EH (cell line): ENCODE measurements at regions not wholly inside any gene's neighbourhood (a gene's known extent, or its start where the extent isn't known, plus 50 kb on each side); places are given as distances from the start of the nearest gene placed in this dataset.

Source experiments
- DNase-seq: peaks from one replicate; pipeline ENCODE4 v3.0.0-alpha.2; 2015; ENCODE audit warnings: low read depth

DNA sequence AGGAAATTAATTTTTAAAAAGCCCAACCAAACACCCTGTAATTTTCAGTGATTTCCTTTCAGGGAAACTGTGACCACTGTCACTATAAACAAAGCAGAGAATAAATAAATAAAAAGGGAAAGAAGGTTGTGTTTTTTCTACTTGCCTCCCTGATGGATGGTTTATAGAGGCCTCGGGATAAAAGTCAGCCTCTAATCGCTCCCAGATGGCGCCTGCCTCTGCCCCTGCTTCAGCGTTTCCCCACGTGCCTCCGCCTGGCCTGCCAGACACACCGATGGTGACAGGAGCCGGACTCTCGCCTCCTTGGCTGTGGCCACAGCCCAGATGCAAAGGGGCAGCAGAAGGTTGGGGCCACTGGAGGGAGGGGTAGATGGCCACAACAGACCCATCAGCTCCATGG, 327.7 kb downstream of the CDC5L start:
- DNase-seq = peak; percentile 72

DNA sequence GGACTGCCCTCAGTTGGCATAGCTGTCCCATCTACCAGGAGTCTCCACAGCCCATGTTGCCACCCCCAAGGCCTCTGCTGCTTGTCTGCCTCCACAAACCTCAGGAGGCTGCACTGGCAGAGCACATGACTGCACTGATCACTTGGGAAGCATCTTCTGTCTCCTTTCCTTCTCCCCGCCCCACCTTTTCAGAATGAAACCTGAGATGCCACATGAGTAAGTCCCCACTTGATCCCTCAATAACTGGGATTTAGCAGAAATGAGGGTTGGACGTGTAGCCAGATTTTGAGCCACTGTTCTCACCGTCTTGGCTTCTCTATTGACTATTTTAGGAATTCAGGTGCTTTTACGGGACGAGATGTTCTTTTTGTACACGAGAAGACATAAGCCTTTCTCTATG, 328.4 kb downstream of the CDC5L start:
- DNase-seq = no peak

DNA sequence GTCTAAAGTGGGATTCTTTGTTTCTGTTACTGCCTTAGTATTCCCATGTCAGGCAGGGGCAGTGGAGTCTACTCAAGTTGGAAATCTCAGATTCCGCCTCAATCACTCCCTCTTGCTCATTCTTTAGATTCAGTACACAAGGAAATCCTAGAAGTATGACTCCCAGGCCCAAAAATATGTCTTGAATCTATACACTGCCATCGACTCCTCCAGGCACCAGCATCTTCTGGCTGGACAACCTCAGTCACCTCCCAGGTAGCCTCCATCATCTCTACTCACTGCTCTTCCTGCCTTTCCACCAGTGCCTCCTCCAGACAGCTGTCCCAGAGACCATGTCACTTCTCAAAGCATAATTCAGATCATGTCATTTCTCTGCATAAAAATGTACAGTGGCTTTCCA, 329.9 kb downstream of the CDC5L start:
- DNase-seq = no peak

DNA sequence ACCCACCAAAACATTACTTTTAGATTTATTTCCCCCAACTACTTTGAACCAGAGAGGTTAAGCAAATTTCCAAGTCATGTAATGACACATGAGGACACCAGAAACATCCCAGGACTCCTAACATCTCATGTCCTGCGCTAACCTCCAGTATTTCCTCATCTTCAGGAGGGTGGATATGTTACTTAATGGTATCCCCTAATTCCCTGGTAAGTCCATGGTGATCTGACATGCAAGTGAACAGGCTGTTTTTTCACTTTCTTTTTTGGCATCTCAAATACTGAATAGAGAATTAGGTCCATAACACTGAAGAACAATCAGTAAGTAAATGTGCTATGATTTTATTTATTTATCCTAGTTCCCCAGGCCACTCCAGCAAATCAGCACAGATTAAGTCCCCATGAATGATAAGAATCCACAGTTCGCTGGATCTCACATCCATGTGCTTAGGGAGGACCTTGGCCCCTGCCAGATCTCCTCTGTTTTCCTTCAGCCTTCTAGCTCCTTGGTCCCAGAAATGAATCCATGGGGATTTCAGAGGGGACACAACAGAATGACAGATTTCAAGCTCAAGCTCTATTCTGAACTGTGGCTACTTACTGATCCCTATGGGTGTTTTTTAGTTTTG, 334.6 kb downstream of the CDC5L start:
- no peak for DNase-seq

DNA sequence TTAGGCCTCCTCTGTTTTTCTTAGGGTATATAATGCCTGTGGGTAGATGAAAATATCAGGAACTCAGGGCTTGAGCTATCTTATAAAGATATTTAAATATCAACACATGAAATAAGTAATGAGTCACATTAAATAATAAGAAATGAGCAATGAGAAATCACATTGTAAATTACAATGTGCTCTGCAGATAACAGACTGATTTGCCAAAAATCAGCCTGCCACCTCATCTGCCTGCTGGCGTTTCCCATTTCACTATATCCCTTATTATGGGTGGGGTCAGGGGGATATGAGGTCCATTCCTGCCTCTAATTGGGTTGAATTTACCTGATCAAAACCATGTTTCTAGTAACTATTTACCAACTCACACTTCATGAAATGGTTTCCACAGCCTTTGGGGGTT, 335.2 kb downstream of the CDC5L start:
- no peak for DNase-seq

DNA sequence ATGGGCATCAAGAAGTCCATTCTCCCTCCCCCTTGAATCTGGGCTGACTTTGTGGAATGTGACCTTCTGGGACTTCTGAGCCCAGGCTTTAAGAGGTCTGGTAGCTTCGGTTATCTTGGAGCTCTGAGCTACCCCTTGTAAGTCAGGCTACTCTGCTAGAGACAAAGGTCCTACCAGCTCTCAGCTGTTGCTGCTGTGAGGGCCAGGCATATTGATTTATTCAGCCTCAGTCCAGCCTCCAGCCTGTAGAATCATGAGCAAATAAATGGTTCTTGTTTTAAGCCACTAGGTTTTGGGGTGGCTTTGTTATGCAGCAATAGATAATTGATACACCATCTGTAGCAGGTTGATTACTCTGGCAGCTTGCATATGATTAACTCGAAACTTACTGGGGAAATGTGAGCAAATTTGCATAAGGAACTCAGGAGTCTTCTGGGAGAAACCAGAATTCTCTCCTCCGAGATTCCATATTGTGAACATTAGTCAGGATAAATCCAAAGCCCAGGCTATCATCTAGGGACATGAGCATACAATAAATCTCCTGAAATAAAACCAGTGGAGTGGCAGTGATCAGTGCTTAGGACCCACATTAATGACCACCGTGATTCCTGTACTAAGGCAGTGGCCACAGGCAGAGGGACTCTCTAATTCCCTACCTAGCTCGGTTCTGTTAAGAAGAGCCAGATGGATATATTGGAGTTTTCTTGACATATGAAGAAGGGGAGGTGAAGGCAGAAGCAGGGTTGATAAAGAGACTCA, 336.1 kb downstream of the CDC5L start:
- DNase-seq = no peak

DNA sequence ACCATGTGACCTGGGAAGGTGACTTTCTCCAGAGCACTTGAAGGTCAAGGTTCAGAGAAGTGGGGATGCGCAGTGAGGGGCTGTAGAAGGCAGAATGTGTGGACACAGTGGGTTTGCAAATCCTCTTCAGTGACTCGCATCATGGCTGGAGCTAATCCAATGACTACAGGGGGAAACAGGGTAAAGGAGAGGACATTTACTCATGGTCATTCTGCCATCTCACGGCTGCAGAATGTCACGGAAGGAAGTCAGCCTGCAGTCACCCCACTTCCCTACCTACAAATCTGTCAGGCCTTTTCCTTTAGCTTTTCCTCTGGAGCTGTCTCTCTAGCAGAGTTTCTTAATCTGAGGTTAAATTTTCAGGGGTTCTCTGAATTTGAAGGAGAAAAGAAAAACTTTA, 337.6 kb downstream of the CDC5L start:
- peak; percentile 68 for DNase-seq

DNA sequence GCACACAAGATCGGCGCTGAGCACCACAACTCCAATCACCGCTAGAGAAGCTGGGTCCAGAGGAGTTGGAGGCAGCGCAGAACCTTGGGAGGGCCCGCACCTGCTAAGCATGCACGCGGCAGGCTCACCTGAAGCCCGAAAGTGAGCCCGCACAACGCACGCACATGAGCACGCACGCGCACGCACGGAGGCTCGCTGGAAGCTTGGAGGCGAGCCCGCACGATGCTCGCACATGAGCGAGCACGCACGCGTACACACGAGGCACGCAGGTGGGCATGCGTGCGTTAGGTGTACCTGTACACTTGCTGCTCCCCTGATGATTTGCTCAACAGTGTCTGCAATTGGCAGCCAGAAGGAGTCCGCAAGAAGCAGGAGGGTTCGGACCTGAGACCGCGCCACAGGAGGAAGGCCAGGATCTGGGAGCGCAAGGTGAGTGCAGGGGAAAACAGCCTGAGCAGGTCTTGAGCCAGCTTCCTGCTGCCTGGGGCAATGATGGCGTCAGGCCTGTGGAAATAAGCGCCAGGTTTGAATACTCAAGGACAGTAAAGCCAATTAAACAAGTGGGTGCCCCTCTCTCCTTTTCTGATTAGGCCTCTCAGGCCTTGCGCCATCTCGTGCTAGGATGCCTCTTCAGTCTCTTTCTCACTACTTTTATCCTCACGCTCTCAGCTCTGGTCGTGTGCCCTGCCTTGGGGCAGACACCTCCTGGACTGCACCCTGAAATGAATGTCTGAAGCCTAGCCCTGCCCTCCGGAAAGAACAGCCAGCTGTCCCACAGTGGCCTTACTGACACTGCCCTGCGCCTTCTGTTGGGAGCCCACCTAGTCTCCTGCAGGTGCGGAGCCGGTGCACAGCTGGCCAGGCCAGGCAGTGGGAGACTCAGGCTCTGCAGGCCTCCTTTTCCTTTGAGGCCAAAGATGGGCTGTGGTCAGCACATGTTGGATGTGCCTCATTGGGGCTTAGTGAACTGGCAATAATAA, 340.4 kb downstream of the CDC5L start:
- no peak for DNase-seq

DNA sequence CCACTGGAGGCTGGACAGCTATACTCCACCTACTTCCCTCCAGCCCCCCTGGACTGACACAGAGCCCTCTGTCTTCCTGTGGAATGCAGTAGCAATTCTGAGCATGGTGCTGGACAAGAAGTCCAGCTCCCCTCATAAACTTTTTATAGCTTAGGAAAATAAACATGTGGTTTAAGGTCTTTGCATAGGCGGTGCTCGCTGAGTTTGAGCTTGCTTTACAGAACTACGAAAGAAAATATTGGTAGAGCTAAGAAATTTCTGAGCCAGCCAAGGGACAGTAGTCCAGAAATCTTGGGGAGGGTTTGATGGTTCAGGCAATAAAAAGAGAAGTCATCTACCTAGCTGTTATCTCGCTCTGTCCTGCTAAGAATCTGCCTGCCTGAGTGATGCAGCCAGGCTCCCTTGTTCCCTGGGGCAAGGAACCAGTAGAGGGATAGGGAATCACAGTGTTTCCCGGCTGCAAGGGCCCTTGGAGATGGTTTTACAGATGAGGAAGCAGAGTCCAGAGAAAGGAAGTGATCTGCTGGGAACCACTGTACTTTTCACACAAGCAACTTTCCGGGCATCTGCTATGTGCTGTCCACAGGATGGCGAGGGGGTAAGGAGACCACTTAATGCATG, 343.4 kb downstream of the CDC5L start:
- peak; percentile 96 for DNase-seq

DNA sequence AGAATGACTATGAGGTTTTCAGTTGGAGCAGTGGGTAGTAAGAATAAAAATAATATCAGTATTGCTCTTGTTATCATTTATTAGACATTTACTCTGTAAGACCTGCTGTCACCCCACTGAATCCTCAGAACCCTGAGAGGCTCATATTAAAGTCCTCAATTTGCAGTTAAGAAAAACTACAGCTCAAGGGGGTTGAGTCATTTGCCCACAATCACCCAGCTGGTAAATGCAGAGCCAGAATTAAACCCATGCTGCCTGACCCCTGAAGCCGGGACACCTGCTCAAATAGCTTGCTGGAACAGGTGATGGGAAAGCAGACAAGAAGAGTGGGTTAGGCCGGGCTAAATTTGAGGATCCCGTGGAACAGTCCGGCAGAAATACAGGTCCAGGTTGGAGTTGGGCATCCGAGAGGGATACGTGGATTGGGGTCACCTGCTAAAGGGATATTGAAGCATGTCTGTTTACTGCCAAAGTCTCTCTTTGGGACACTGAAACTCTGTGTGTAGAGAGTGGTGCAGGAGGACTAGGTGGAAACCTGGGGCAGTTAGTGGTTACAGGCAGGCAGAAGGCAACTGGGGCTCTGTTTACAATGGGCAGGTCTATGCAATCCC, 344.1 kb downstream of the CDC5L start:
- DNase-seq = peak; percentile 41

DNA sequence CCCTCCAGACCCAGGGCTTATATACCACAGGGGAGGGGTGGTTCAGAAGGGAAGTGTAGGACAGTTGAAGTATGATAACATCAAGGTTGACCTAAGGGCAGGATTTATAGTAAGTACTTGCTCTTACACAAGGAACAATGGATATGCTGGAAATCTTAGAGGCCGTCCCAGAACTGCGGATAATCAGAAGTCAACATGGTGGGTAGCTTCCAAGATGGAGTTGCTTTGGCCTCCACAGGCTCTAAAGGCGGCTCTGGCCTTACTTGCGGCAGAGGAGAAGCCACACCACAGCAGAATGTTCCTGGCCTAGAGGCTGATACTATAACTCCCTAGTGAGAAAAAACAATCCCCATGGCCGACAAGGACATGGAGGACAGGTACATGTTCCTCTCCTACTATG, 344.7 kb downstream of the CDC5L start:
- DNase-seq = no peak

DNA sequence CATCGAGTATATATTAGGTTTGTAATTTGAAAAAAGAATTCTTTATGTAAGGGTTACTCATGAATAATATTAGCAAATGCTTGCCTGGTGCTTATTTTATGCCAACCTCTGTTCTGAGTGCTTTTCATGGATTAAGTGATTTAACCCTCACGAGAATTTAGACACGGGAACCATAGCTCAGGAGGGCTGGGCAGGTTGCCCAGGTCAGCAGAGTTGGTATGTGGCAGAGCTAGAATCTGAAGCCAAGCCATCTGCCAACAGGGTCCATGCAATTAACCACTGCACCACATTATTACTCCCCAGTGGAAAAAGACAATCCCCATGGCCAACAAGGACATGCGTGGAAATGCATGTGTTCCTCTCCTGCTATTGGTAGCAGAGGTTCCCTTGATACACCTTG, 345.6 kb downstream of the CDC5L start:
- no peak for DNase-seq

DNA sequence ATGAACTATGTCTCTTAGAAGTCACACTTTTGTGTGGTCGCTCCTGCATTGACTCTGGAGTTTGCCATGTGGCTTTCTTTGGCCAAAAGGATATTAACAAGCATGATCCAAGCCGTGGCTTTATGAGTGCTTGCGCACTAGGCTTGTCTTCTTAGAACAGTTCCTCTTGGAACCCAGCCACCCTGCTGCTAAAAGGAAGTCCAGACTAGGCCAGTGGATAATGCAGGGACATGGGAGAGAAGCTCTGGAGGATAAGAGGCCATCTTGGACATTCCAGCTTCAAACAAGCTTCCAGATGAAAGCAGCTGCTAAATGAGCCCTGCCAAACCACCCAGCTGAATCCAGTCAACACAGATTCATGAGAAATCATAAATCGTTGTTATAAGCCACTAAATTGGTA, 346.4 kb downstream of the CDC5L start:
- no peak for DNase-seq

DNA sequence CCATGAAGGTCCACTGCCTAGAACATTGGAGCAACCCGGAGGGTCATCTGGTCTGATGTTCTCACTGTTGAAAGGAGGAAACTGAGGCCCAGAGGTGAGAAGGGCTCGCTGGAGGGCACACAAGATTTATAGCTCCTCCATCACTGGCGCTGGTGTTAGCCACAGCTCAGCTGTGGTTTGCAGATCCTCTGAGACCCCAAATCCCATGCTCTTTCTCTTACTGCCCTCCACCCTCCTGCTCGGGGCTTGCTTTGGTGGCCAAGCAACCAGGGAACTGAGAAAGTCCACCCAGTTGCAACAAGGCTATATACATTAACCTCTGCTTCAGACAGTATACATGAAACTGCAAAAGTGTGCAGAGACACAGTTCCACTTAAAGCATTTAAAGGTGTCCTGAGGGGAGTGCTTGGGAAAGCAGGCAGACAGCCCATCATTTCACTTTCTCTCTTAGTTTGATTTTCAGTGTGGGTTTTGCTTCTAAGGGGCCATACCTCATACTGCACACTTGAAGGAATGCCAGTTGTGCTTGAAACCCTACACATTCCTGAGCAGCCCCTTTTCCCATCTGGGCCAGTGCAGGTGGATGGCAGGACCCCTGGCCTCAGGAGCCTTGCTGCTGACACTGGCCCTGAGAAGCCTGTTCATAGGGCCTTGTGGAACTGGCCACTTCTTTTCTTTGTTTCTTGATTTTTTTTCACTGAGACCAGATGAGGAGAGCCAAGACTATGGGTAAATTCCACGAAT, 347.6 kb downstream of the CDC5L start:
- DNase-seq = no peak

DNA sequence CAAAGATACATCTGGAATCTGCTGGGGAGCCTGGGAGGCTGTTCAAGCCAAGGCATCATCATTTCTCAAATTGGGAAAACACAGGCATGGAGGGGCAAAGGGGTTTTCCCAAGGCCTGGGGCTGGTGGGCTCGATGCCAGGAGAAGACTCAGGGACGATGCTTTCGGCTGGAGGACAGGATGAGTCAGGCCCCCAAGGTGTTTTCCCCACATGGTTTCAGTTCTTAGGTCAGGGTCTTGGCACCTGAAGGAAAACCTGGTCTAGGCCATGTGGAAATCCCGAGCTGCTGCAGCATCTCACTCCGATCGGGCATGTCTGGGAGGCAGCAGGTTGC, 348.1 kb downstream of the CDC5L start:
- DNase-seq = peak; percentile 63

DNA sequence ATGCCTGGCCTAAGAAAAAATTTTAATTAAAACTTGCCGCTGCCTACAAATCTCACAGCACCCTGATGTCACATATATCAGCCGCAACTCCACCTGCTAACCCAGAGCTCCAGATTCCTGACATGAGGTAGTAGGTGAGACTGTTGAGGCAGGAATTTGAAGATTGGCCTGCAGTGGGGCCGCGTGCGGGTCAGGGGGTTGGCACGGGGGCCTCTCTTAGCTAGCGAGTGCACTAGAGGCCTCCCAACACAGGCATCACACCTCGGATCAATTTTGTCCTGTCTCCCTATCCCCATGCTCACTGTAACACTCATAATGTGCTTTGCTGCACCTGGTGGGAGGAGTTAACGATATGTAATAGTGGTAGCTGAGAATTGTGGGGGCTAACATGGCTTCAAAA, 349.8 kb downstream of the CDC5L start:
- no peak for DNase-seq

DNA sequence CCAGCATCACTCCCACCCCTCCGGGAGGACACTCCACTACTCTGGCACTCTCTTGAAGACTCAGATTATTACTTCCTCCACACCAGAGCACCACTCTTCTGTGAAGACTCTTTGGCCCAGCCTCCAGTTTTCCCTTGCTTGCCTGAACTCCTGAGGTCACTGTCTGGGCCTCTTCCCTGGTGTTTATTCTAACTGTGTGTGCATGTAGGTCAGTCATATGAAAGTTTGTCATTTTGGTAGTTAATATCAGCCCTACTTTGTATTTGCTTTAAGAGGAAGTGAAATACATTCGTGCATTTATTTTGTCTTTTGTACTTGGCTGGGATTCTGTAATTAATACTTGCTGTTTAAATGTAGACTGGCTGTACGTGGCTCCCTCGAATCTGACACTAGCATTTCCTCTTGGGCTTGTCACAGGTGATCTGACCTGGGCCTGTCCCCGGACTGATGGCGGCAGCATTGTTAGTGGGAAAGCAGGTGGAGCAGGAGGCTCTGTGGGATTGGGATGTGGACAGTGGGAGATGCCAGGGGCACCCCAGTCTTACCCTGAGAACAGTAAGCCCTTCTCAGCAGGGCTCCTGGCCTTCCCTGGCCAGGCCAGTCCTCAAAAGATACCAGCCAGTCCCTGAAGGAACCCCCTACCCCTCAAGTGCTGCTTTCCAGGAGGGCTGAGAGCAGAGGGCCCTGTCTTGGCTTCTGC, 350.5 kb downstream of the CDC5L start:
- DNase-seq = no peak

DNA sequence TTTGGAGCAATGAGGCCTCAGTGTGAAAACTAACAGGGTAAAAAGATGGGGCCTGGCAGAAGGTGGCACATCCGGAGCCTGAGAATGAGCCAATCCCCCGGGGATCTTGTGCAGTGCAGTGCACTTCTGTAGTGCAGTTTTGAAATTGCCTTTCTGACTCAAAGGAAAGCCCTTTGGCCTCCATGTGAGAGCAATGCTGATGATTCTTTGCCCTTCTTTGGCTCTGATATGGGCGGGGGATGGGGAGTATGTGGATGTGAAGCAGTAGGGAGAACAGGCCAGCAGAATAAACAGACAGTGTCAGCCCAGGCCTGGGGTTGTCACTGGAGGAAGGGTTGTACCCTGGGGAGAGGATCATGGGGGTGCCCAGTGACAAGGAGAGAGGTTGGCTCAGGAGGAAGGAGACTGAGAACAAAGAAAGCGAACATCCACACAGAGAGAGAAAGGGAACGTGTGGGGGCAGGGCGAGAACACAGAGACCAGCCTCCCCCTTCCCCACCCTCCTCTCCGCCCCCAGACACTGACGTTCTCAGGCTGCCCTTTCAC, 351.2 kb downstream of the CDC5L start:
- peak; percentile 82 for DNase-seq

DNA sequence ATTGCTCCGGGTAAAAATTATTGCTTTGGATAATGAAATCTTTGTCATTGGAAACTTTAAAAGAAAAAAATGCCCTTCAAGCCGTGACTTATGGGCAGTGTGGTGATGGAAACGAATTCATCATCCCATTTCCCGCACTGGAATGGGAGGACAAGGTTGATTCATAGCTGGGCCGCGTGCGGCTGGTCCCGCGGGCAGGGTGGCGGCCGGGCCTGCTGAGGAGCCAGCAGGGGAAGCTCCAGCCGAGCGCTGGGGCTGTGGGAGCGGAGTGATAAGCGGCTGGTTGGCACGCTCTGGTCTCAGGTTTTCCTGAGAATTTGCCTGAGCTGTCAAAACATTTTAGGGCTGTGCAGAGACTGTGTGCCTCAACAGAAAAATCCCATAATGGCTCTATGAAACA, 351.7 kb downstream of the CDC5L start:
- no peak for DNase-seq

DNA sequence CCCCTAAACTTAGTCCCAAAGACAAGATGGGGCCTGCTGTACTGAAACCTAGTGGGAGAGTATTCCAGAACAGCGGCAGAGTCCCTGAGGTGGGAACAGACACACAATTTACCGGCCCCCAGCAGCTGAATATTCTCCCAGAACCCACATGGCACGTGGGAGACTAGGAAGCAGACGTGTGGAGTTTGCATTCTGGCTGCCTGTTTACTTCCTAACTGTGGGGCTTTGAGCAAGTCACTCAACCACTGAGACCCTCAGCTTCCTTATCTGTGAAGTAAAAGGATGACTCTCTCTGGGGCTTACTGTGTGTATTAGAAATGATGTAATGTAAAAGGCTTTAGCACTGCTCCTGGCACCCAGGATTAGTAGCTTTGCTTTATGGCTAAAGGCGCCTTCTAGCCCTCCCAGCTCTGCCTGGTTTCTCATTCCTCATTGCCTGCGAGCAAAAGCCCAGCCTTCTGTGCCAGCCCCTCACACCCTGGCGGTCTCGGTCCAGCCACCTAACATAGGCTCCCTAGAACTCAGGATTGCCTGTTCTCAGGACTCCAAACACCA, 353.1 kb downstream of the CDC5L start:
- DNase-seq = no peak
